ENCODE measurements at regions not wholly inside any gene's neighbourhood (a gene's known extent, or its start where the extent isn't known, plus 50 kb on each side); places are given as distances from the start of the nearest gene placed in this dataset.

DNA sequence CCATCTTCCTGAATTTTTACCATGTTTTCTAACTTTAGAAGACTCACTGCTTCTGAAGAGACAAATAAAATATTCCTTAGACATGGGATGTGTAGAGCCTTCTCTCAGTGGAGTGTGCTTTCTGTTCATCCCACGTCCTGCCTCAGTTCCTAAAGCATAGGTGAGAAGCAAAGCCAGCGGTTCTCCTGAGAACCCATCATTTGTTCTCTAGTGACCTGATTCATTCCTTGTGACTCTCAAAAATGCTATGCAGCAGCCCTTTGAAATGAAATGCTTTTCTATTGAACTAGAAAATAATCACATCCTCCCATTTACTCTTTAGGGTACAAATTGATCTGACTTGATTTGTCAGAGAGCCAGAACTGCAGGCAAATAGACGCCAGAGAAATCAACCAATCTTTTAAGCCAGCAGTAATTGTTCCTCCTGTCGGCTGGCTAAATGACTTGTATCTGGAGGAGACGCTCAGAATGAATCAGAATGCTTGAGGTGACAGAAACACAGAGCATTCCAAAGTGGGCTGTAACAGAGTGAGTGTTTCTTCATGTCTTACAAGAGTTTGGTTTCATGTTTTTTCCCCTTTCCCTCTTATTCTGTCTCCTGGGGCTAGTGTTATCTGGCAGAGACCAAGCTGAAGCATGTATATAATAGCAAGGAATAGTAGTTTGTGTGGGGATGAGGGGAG, 81.3 kb upstream of the TMEM178A start:
- TF ChIP-seq, protein P1, sequence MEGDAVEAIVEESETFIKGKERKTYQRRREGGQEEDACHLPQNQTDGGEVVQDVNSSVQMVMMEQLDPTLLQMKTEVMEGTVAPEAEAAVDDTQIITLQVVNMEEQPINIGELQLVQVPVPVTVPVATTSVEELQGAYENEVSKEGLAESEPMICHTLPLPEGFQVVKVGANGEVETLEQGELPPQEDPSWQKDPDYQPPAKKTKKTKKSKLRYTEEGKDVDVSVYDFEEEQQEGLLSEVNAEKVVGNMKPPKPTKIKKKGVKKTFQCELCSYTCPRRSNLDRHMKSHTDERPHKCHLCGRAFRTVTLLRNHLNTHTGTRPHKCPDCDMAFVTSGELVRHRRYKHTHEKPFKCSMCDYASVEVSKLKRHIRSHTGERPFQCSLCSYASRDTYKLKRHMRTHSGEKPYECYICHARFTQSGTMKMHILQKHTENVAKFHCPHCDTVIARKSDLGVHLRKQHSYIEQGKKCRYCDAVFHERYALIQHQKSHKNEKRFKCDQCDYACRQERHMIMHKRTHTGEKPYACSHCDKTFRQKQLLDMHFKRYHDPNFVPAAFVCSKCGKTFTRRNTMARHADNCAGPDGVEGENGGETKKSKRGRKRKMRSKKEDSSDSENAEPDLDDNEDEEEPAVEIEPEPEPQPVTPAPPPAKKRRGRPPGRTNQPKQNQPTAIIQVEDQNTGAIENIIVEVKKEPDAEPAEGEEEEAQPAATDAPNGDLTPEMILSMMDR (IDR thresholded peaks at IDR 0.05) = no peak
- TF ChIP-seq POLR2A (IDR thresholded peaks at IDR 0.05) = no peak
- no peak for TF ChIP-seq POLR2AphosphoS5 (IDR thresholded peaks at IDR 0.05; ENCODE audit: insufficient read depth in 1 of 2, low read depth in 1 of 2)
